ENCODE measurements at regions not wholly inside any gene's neighbourhood (a gene's known extent, or its start where the extent isn't known, plus 50 kb on each side); places are given as distances from the start of the nearest gene placed in this dataset.

DNA sequence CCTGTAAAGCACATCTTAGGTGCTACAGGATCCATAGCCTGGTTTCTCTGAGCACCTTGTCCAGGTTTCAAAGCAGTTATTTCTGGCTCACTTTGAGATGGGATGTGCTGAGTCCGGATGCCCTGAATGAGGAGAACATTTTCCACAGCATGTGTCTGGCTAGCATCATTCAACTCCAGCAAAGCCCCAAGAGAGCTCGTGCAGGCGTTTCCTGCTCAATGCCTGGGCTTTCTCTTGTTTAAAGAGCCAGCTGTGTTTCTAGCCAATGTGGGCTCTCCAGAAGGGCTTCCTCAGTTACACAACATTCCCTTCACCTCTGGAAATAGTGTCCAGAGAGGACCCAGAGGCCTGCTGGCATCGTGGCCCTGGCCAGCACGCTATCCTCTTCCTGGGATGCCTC is 411.7 kb downstream of the DMAC1 start:
- WGBS = 69% methylated on average over 5 of the region's 5 CpGs
- no peak overlapping the region for H3K27ac ChIP-seq (ENCODE audit: low read depth in 1 of 2, low read length in 1 of 2)
- no peaks in the 10 kb centered on the region for H3K4me1 ChIP-seq (ENCODE audit: control insufficient read depth in 2 of 2, insufficient read depth in 2 of 2, low read length in 2 of 2)
- no peaks in the 10 kb centered on the region for H3K27me3 ChIP-seq (ENCODE audit: control insufficient read depth in 2 of 2, insufficient read depth in 1 of 2, low read length in 1 of 2)
- no peaks in the 10 kb centered on the region for H3K9me3 ChIP-seq (ENCODE audit: control insufficient read depth in 2 of 2, insufficient read depth in 1 of 2, low read length in 1 of 2)
- no peak overlapping the region for H3K4me3 ChIP-seq (ENCODE audit: low read length in 2 of 2)
- no peaks in the 10 kb centered on the region for H3K36me3 ChIP-seq (ENCODE audit: control insufficient read depth in 2 of 2, insufficient read depth in 2 of 2, low read length in 1 of 2)
- DNase-seq (ENCODE audit: low read depth in 6 of 9, low spot score in 9 of 9) = no peak

DNA sequence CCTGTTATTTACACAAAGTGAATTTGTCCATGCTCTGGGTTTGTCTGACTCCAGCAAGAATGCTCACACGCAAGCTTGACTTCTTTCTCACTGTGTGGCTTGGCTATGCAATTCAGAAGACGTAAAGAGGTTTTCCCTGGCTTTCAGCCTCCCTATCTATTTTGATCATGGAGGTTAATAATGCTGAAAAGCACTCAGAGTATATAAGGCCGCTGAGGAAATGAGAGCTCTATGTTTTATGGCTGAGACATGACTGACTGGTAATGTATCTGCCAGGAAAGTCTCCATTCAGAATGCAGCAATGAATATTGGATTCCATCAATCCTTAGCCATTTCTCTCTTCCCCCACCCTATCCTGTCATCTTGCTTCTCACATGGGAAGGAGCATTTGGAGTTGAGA is 417.3 kb downstream of the DMAC1 start:
- H3K27me3 ChIP-seq (ENCODE audit: control insufficient read depth in 2 of 2, insufficient read depth in 1 of 2, low read length in 1 of 2) = no peaks in the 10 kb centered on the region
- 92% methylated on average over 3 of the region's 3 CpGs for WGBS
- H3K4me1 ChIP-seq (ENCODE audit: control insufficient read depth in 2 of 2, insufficient read depth in 2 of 2, low read length in 2 of 2) = no peaks in the 10 kb centered on the region
- no peaks in the 10 kb centered on the region for H3K36me3 ChIP-seq (ENCODE audit: control insufficient read depth in 2 of 2, insufficient read depth in 2 of 2, low read length in 1 of 2)
- no peak for DNase-seq (ENCODE audit: low read depth in 6 of 9, low spot score in 9 of 9)
- no peak overlapping the region for H3K4me3 ChIP-seq (ENCODE audit: low read length in 2 of 2)
- no peaks in the 10 kb centered on the region for H3K9me3 ChIP-seq (ENCODE audit: control insufficient read depth in 2 of 2, insufficient read depth in 1 of 2, low read length in 1 of 2)
- no peak overlapping the region for H3K27ac ChIP-seq (ENCODE audit: low read depth in 1 of 2, low read length in 1 of 2)

- H3K4me3 ChIP-seq (ENCODE audit: low read length in 2 of 2) = no peak overlapping the region
- H3K27ac ChIP-seq (ENCODE audit: low read depth in 1 of 2, low read length in 1 of 2) = no peak overlapping the region
- WGBS = 94% methylated on average over 2 of the region's 2 CpGs
Observed at GRCh38 chr9:7377489-7377888, 422.1 kb downstream of the DMAC1 start.

GRCh38 chr9:7376833-7377232 is 422.7 kb downstream of the DMAC1 start:
- Histone ChIP-seq H3K4me1 (ENCODE audit: control insufficient read depth in 2 of 2, insufficient read depth in 2 of 2, low read length in 2 of 2) (no peaks in the 10 kb centered on the region), H3K9me3 (ENCODE audit: control insufficient read depth in 2 of 2, insufficient read depth in 1 of 2, low read length in 1 of 2) (no peaks in the 10 kb centered on the region), H3K36me3 (ENCODE audit: control insufficient read depth in 2 of 2, insufficient read depth in 2 of 2, low read length in 1 of 2) (no peaks in the 10 kb centered on the region), H3K4me3 (ENCODE audit: low read length in 2 of 2) (no peak overlapping the region), H3K27ac (ENCODE audit: low read depth in 1 of 2, low read length in 1 of 2) (no peak overlapping the region), H3K27me3 (ENCODE audit: control insufficient read depth in 2 of 2, insufficient read depth in 1 of 2, low read length in 1 of 2) (no peaks in the 10 kb centered on the region)
- 99% methylated on average over 5 of the region's 5 CpGs for WGBS
- no peak for DNase-seq (ENCODE audit: low read depth in 6 of 9, low spot score in 9 of 9)

More at GRCh38 chr9:7377489-7377888, 422.1 kb downstream of the DMAC1 start:
- no peaks in the 10 kb centered on the region for H3K4me1 ChIP-seq (ENCODE audit: control insufficient read depth in 2 of 2, insufficient read depth in 2 of 2, low read length in 2 of 2)
- no peaks in the 10 kb centered on the region for H3K9me3 ChIP-seq (ENCODE audit: control insufficient read depth in 2 of 2, insufficient read depth in 1 of 2, low read length in 1 of 2)
- H3K36me3 ChIP-seq (ENCODE audit: control insufficient read depth in 2 of 2, insufficient read depth in 2 of 2, low read length in 1 of 2) = no peaks in the 10 kb centered on the region
- no peak for DNase-seq (ENCODE audit: low read depth in 6 of 9, low spot score in 9 of 9)
- no peaks in the 10 kb centered on the region for H3K27me3 ChIP-seq (ENCODE audit: control insufficient read depth in 2 of 2, insufficient read depth in 1 of 2, low read length in 1 of 2)

DNA sequence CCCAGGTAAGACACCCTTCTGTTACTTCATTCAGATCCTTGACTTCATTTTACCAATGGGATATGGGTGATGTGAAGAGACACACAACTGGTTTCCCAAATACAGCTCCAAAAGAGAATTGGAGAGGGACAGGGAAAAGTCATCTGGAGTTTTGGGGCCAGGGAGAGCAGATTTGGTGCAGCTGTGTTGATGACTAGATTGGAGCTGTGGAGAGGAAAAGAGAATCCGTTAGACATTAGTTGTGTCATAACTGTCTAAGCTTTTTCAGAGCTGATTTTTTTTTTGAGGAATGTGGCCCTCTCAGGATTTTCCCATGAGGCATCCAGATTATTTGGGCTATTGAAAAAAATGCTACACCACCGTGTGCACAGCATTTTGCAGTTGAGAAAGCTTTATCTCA is 423.4 kb downstream of the DMAC1 start:
- Histone ChIP-seq H3K36me3 (ENCODE audit: control insufficient read depth in 2 of 2, insufficient read depth in 2 of 2, low read length in 1 of 2) (no peaks in the 10 kb centered on the region), H3K9me3 (ENCODE audit: control insufficient read depth in 2 of 2, insufficient read depth in 1 of 2, low read length in 1 of 2) (no peaks in the 10 kb centered on the region), H3K4me3 (ENCODE audit: low read length in 2 of 2) (no peak overlapping the region), H3K27ac (ENCODE audit: low read depth in 1 of 2, low read length in 1 of 2) (no peak overlapping the region), H3K4me1 (ENCODE audit: control insufficient read depth in 2 of 2, insufficient read depth in 2 of 2, low read length in 2 of 2) (no peaks in the 10 kb centered on the region), H3K27me3 (ENCODE audit: control insufficient read depth in 2 of 2, insufficient read depth in 1 of 2, low read length in 1 of 2) (no peaks in the 10 kb centered on the region)
- 93% methylated on average over 2 of the region's 2 CpGs for WGBS
- DNase-seq (ENCODE audit: low read depth in 6 of 9, low spot score in 9 of 9) = no peak

DNA sequence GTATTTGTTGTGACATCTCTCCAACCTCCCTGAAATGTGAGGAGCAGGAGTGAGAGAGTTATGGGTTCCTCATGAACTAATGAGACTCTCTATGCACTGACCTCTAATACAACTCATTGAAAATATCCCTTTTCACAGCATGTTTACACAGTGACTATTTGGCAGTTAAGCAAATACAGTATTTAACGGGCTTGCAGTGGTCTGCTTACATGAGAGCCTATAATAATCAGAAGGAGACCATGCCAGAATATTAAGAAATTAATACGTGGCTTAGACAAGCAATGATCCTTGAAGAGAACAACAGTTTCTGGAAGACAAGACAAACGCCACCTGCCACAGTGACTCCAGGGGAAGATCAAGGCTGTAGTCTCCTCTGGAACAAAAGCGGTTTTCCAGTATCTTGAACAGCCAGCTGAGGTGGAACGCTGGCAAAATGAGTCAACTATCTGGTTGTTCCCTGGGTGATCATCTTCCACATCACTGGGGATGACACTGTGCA is 424.5 kb downstream of the DMAC1 start:
- Histone ChIP-seq H3K9me3 (ENCODE audit: control insufficient read depth in 2 of 2, insufficient read depth in 1 of 2, low read length in 1 of 2) (no peaks in the 10 kb centered on the region), H3K27ac (ENCODE audit: low read depth in 1 of 2, low read length in 1 of 2) (no peak overlapping the region), H3K36me3 (ENCODE audit: control insufficient read depth in 2 of 2, insufficient read depth in 2 of 2, low read length in 1 of 2) (no peaks in the 10 kb centered on the region), H3K4me1 (ENCODE audit: control insufficient read depth in 2 of 2, insufficient read depth in 2 of 2, low read length in 2 of 2) (no peaks in the 10 kb centered on the region), H3K27me3 (ENCODE audit: control insufficient read depth in 2 of 2, insufficient read depth in 1 of 2, low read length in 1 of 2) (no peaks in the 10 kb centered on the region), H3K4me3 (ENCODE audit: low read length in 2 of 2) (no peak overlapping the region)
- no peak for DNase-seq (ENCODE audit: low read depth in 6 of 9, low spot score in 9 of 9)
- 93% methylated on average over 5 of the region's 5 CpGs for WGBS

GRCh38 chr9:7370988-7371387 is 428.6 kb downstream of the DMAC1 start:
- Histone ChIP-seq H3K27ac (ENCODE audit: low read depth in 1 of 2, low read length in 1 of 2) (no peak overlapping the region), H3K27me3 (ENCODE audit: control insufficient read depth in 2 of 2, insufficient read depth in 1 of 2, low read length in 1 of 2) (no peaks in the 10 kb centered on the region), H3K9me3 (ENCODE audit: control insufficient read depth in 2 of 2, insufficient read depth in 1 of 2, low read length in 1 of 2) (no peaks in the 10 kb centered on the region), H3K36me3 (ENCODE audit: control insufficient read depth in 2 of 2, insufficient read depth in 2 of 2, low read length in 1 of 2) (no peaks in the 10 kb centered on the region), H3K4me1 (ENCODE audit: control insufficient read depth in 2 of 2, insufficient read depth in 2 of 2, low read length in 2 of 2) (no peaks in the 10 kb centered on the region), H3K4me3 (ENCODE audit: low read length in 2 of 2) (no peak overlapping the region)
- DNase-seq (ENCODE audit: low read depth in 6 of 9, low spot score in 9 of 9) = no peak
- 95% methylated on average over 3 of the region's 3 CpGs for WGBS

- Histone ChIP-seq H3K4me3 (ENCODE audit: low read length in 2 of 2) (no peak overlapping the region), H3K27me3 (ENCODE audit: control insufficient read depth in 2 of 2, insufficient read depth in 1 of 2, low read length in 1 of 2) (no peaks in the 10 kb centered on the region), H3K4me1 (ENCODE audit: control insufficient read depth in 2 of 2, insufficient read depth in 2 of 2, low read length in 2 of 2) (no peaks in the 10 kb centered on the region), H3K27ac (ENCODE audit: low read depth in 1 of 2, low read length in 1 of 2) (no peak overlapping the region), H3K36me3 (ENCODE audit: control insufficient read depth in 2 of 2, insufficient read depth in 2 of 2, low read length in 1 of 2) (no peaks in the 10 kb centered on the region), H3K9me3 (ENCODE audit: control insufficient read depth in 2 of 2, insufficient read depth in 1 of 2, low read length in 1 of 2) (no peaks in the 10 kb centered on the region)
- 94% methylated on average over 2 of the region's 2 CpGs for WGBS
- no peak for DNase-seq (ENCODE audit: low read depth in 6 of 9, low spot score in 9 of 9)
Observed at GRCh38 chr9:7370381-7370780, 429.2 kb downstream of the DMAC1 start.

DNA sequence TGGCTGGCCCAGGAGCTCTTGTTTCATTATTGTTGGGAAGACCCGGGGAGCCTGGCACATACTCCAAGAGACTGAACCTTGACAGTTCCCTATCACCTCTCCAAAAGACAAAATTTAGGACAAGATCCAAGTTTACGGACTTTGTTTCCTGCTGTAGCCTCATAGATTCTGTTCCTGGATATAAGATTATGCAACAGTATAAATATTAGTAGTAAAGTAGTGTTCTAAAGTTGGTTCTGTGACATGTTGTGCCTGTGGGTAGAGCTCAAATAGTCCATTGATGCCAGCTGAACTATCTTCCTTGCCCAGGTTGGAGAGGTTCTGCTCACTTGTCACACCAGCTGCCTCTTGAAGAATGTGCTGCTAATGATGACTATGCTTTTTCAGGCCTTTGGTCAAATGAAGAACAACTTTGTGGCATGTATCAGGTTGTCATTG is 430.2 kb downstream of the DMAC1 start:
- 94% methylated on average over 2 of the region's 2 CpGs for WGBS
- H3K4me3 ChIP-seq (ENCODE audit: low read length in 2 of 2) = no peak overlapping the region
- DNase-seq (ENCODE audit: low read depth in 6 of 9, low spot score in 9 of 9) = no peak
- H3K4me1 ChIP-seq (ENCODE audit: control insufficient read depth in 2 of 2, insufficient read depth in 2 of 2, low read length in 2 of 2) = no peaks in the 10 kb centered on the region
- no peak overlapping the region for H3K27ac ChIP-seq (ENCODE audit: low read depth in 1 of 2, low read length in 1 of 2)
- H3K36me3 ChIP-seq (ENCODE audit: control insufficient read depth in 2 of 2, insufficient read depth in 2 of 2, low read length in 1 of 2) = no peaks in the 10 kb centered on the region
- no peaks in the 10 kb centered on the region for H3K27me3 ChIP-seq (ENCODE audit: control insufficient read depth in 2 of 2, insufficient read depth in 1 of 2, low read length in 1 of 2)
- no peaks in the 10 kb centered on the region for H3K9me3 ChIP-seq (ENCODE audit: control insufficient read depth in 2 of 2, insufficient read depth in 1 of 2, low read length in 1 of 2)

Measured in thymus (tissue), 11 donors.